HG02870 (cell line): ENCODE measurements at regions not wholly inside any gene's neighbourhood (a gene's known extent, or its start where the extent isn't known, plus 50 kb on each side); places are given as distances from the start of the nearest gene placed in this dataset.

Source experiments
- ATAC-seq: cut with Tn5 transposase; IDR thresholded peaks from one replicate; pipeline ENCODE4 v1.9.1; 2021; ENCODE audit warnings: mild to moderate bottlenecking, moderate library complexity; ENCODE audit not compliant: unreplicated experiment

DNA sequence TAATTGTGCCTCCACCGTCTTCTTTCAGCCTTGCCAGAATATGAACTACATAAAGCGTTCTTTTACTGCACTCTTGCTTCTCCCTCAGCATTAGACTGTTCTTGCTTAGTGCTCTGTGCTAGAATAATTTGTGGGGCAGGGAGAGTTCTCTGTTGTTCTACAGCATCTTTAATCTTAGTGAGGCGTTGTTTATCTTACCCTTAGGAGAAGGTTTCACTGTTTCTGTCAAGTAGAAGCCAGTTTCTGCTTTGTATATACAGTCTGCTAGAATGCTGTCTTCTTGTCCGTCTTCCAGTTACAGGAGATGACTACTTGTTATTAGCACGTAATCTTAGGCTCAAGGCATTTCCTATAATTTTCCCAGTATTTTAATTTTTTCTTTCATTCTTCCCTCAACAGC, 458.0 kb downstream of the FLRT2 start:
- ATAC-seq, result no peak

DNA sequence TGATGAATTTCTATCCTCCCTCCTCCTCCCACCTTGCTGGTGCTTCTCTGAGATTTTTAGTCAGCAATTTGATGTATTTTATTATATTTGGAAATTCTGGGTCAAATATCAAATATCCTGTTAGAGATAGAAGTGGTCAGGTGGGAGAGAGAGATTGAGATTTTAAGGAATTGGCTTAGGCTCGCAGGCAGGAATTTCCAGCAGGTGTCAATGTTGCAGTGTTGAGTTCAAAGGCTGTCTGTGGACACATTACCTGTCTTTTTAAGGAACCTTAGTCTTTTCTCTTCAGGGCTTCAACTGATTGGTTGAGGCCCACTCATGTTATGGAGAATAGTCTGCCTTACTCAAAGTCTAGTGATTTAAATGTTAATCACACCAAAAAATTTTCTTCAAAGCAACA, 457.3 kb downstream of the FLRT2 start:
- ATAC-seq, result no peak

DNA sequence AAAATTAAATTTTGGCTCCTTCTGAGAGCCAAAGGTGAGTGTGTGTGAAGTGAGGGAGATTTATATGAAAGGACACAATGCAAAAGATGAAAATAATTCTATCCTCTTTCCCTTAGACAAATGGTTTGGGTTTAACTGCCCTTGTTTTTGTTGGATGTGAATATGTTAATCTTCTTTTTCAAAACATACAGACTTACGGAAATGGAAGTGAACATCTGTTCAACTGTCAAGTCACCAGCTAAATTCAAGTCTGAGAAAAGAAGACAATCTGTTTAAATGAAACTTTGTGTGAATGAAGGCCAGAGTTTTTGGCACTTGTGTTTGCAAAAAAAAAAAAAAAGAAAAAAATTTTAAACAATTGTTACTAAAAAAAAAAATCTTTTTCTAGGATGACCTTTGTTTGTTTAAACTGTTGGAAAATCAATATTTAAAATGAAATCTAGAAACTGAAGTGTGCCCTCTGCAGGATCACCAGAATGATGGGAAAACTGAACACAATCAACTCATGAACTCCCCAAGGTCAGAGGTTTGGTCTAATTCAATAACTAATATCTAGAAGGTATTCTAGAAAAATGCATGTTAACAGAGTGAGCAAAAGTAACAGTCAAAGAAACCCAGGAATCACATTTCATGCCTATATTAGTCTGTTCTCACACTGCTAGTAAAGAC, 448.8 kb downstream of the FLRT2 start:
- ATAC-seq, result no peak

DNA sequence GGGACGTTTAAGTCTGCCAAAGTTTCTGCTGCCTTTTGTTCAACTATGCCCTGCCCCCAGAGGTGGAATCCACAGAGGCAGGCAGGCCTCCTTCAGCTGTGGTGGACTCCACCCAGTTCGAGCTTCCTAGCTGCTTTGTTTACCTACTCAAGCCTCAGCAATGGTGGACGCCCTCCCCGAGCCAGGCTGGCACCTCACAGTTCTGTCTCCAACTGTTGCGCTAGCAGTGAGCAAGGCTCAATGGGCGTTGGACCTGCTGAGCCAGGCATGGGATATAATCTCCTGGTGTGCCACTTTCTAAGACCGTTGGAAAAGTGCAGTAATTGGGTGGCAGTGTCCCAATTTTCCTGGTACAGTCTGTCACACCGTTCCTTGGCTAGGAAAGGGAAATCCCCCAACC, 444.7 kb downstream of the FLRT2 start:
- no peak for ATAC-seq

DNA sequence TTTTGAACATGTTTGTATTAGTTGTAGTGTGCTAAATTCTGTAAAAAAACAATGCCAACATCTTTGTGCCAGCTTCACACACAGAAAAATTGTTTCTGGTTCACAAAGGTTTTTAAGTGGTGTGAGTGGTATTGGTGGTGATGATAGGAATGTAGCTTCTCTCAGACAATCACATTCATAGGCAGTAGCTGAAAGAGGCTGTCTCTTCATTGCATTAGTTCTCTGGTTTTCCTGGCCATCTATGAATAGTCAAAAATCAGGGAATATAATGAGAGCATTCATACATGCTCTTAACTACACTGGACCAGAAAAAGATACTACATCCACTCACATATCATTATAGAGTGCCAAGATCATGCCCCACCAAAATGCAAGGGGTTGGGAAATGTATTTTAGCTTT, 433.5 kb downstream of the FLRT2 start:
- no peak for ATAC-seq

DNA sequence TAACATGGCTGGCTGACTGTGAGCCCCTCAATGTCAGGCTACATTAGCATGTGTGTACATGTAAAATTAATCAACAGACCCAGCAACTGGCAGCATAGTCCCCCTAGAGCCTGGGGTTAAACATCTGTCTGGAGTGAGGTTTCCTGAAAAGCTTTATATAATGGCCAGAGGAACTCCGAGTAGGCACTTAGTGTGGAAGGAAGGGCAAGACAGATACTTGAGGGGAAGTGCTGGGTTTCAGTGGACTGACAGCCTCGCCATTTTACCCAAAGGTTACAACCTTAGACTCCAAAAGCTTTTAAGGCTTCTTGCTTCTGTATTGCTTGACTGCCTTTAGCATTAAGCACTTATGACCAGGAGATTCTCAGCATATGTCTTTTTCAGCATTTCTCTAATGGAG, 430.8 kb downstream of the FLRT2 start:
- no peak for ATAC-seq

DNA sequence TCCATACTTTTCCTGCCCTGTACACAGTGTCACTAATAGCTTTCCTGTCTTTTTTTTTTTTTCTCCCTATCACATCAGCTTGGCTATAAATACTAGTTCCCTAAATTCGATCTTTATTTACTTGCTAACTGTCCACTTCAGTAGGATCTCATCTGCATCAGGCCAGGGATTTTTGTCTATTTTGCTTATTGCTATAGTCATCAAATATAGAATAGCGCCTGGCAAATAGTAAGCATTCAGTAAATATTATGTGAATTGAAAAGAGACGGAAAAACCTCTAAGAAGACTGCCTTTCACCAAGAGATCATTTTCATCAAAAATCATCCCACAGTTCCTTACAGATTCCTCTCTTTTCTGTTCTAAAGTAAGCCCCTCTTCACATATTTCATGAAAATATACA, 429.1 kb downstream of the FLRT2 start:
- no peak for ATAC-seq

DNA sequence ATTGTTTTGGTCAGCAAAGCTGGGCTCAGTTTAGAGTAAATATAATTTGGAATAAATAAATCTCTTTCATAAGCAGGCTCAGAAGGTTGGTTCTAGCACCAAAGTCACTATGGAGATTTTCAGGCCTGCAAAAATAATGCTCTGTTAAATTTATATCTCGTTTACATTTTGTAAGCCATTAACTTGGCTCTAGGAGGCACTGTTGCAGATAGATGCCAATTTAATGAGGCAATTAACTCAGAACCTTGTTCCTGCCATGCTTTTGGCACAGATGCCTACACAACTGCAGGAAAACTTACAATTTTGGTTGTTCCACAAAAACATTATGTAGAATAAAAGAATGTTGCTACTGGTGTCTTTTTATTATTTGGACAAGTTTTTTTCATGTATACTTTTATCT, 428.1 kb downstream of the FLRT2 start:
- ATAC-seq, result no peak

DNA sequence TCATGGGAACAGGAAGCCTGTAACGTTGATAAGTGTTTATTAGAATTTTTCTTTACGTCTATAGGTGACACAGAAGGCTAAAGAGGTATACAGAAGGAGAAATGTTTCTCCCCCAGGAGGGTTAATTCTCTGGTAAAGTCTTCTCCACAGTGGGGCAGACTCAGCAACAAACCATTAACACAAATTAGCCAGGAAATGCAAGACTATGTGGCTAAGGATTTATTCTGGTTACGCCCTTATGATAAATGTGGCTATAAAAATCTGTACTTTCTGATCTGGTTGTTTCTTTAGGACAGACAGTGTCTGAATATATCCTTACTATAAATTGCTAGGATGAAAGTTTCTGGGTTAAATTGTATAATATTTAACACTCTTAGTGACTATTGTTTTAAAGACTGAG, 423.3 kb downstream of the FLRT2 start:
- no peak for ATAC-seq

DNA sequence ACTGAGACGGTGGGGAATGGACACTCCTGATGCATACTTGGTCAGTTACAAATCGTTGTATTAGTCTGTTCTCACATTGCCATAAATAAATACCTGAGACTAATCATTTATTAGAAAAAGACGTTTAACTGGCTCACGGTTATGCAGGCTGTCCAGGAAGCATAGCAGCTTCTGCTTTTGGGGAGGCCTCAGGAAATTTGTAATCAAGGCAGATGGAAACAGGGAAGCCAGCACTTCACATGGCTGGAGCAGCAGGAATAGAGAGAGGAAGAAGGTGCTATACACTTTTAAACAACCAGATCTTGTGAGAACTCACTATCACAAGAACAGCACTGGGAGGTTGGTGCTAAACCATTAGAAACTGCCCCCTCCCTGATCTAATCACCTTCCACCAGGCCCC, 418.2 kb downstream of the FLRT2 start:
- ATAC-seq, result no peak

DNA sequence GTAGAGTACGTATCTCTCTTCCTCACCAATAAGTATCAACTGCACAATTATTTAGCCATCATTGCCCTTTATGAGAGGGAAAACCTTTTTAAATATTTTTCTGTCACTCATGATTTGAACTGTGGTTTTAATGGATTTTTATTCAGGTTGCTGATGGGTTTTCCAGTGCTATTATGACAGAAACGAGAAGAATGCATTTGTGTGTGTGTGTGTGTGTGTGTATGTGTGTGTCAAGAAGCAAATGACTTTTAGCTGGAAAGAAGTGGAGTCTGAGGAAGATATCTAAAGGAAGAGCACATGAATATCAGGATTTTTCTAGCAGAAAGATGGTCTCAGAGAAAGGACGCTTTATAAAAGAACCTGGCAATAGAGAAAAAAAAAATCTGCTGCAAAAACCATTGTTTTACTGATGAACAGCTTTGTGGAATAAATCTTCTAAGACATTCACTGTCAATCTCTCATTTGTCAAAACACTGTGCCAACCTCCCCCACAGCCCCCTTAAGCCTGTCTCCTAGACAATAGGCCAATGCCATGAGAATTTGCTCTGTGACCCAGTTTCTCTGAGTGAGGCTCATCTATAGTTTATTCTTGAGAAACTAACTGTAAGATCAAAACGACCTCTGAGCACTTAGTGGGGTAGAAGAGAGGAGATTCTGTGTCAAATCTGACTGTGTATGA, 417.7 kb downstream of the FLRT2 start:
- no peak for ATAC-seq

DNA sequence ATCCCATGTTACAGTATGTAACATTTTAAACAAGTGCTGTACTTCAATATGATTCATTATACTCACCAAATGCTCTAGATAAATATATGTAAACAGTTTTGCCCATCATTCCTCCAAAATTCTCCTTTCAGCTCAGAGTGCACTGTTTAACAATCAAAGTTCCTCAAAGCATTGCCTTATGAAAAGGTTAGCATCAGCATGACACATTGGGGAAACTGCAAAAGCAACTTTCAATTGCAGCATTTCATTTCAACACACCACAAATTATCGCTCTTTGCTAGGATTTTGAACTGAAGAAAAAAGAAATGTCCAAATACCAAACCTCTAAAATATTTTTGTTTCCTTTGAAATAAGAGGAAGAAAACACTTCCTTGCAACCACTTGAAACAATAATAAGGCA, 413.2 kb downstream of the FLRT2 start:
- ATAC-seq, result no peak

DNA sequence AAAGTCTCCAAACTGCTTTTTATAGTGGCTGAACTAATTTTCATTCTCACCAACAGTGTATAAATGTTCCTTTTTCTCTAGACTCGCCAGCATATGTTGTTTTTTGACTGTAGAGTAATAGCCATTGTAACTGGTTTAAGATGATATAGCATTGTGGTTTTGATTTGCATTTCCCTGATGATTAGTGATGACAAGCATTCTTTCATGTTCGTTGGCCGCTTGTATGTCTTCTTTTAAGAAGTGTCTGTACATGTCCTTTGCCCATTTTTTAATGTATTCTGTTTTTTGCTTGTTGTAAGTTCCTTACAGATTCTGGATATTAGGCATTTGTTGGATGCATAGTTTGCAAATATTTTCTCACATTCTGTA, 404.9 kb downstream of the FLRT2 start:
- ATAC-seq, result peak; percentile 29

DNA sequence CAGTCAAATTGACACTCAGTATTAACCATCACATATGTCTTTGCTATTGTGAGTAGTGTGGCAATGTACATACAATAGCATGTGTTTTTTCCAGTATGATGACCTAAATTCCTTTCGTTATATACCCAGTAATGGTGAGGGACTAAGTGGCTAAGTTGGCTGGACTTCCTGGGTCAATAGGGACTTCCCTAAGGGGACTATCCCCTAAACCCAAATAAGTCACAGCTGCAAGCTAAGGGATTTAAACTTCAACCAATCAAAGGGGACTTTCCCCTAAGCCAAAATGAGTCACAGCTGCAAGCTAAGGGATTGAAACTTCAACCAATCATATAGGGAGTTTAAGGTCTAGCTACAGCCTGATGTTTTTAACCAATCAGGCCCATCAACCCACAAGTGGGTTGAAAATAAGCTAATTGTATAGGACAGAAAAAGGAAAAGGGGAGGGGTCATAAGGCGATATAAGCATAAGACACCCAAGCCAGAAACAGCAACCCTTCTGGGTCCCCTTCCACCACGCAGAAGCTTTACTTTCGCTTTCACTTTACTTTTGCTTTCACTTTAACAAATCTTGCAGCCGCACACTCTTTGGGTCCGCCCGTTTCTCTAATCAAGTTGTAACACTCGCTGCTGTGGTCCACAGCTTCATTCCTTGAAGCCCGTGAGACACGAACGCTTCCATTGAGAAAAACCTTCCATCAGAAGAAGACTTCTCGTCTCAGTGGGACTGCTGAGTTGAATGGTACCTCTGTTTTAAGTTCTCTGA, 404.4 kb downstream of the FLRT2 start:
- peak; percentile 88 for ATAC-seq

DNA sequence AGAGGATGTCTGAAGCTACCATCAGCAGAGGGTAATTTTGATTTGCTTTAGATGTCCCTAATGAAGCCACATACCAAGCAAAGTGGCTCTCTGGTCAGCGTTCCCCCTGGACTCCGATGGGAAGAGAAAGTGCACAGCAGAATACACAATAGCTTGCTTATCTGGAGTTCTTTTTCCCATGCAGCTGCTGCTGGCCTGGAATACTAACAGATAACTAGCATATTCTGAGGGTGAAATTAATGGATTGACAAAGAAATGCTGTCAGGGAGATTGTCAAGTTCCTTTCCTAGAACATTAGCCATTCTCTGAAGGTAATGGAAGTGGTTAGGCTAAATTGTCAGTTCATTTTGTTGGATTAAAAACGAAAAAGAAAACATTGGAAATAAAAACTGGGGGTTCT, 391.3 kb downstream of the FLRT2 start:
- no peak for ATAC-seq

DNA sequence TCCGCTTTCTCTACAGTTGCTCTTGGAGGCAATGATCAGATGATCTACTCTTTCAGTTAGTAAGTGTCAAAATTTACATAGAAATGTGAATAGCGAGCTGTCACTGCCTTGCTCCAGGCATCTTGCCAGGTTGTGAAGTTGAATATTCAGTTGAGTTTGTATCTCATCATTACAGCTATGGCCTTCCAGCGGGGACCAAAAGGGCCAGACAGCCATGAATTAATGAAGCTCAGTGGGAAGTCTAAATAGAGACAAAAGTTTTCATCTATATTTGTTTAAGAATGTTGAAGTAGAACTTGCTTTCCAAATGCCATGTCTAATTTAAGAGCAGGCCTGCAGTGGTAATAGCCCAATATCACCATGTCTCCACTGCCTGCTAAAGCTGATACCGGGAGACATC, 387.8 kb downstream of the FLRT2 start:
- ATAC-seq, result no peak

DNA sequence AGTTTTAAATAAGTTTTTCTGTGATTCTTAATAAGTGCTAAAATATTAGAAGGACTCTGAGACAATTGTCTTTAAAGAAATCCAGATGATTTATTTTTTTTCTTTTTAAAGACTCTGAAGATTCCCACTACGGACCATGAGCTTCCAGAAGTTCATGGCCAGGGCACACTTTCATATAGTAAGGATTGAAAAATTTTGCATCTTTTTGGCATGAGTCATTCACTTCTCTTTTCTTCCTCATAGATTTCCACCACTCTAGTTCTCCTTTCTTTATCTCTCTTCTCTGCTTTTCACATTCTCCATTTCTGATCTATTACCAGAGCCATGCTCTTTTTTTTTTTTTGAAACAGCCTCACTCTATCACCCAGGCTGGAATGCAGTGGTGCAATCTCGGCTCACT, 385.8 kb downstream of the FLRT2 start:
- no peak for ATAC-seq

DNA sequence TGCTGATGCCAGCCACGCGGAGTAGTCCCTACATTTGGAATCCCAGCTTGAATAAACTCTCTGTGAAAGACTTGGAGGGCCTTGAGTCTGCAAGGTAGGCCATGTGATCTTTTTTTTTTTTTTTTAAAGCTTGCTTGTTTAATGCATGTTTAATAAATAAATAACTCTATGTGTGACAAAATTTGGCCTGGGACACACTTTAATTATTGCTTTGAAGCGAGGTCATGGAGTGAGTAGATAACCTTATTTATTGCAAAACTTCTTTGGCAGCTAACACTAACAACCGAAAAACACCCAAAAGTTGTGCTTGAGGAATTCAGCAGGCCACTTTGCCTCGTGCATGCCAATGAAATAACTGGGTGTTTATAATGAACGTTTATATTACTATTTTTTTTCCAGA, 382.2 kb downstream of the FLRT2 start:
- ATAC-seq, result no peak

DNA sequence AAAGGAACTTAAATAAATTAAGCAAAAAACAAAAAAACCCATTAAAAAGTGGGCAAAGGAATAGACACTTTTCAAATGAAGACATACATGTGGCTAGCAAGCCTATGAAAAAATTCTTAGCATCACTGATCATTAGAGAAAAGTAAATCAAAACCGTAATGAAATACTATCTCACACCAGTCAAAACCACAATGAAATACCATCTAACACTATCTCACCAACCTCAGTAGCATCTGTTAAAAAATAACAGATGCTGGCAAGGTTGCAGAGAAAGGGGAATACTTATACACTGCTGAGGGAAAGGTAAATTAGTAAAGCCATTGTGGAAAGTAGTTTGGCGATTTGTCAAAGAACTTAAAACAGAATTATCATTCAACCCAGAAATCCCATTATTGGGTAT, 381.1 kb downstream of the FLRT2 start:
- ATAC-seq, result no peak

DNA sequence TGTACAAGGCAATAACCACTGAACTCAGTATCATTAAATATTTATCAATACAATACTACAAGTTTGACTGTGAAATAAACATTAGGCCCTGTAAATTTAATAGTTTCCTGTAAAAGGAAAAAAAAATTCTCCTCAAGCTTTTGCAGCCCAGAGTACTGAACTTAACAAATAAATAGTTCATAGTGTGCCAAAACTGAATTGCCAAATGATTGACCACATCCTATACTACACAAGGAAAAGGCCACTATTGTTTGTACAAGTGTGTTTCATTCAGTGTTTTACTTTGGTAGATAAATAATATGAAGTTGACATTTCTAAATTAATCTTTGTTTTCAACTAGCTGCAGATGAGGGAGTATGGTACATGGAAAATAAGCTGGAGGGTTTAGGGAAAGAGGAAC, 379.6 kb downstream of the FLRT2 start:
- ATAC-seq, result no peak

DNA sequence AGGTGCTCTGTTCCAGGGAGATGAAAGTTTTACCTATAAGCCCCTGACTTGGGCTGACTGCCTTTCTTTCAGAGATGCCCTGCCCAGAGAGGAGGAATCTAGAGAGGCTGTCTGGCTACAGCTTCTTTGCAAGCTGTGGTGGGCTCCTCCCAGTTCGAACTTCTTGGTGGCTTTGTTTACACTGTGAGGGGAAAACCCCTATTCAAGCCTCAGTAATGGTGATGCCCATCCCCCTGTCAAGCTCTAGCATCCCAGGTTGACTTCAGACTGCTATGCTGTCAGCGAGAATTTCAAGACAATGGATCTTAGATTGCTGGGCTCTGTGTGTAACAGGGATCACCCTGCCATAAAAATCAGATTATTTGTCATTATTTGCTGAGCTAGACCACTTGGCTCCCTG, 377.6 kb downstream of the FLRT2 start:
- ATAC-seq, result no peak

DNA sequence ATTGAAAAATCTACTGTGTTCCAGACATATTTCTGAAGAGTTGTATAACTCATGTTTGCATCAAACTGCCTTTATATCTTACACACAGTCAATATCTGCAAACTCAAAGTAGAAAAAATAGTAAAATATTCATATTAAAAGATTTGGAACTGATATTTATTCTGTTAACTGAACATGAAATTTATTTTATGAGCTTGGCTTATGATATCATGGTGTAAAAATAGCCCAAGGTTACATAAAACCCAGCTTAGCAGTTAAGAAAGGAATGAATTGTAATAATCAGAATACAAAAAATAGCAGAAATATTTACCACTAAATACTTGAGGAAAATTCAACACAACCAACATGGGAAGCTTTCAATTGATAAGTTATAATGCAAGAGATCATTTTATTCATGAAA, 367.9 kb downstream of the FLRT2 start:
- ATAC-seq, result no peak
